HCT116 (cell line): ENCODE measurements at regions not wholly inside any gene's neighbourhood (a gene's known extent, or its start where the extent isn't known, plus 50 kb on each side); places are given as distances from the start of the nearest gene placed in this dataset.

Experiments used
- ATAC-seq: fragments of 200-7000 bp; cut with Tn5 transposase; 2 replicates; pipeline ENCODE4 v1.9.1; 2020; ENCODE audit warnings: mild to moderate bottlenecking, moderate library complexity
- BruUV-seq: library from RNA; stranded (reverse); fragments of 400-500 nt; replicated peaks from 2 replicates; lab custom pipeline; 2021; lab: Mats Ljungman, UMichigan
- CTCF ChIA-PET: fragments of 300-600 bp; sonication (Branson Sonifier 250); formaldehyde crosslinking; loops from one replicate; lab custom pipeline; 2021; ENCODE audit warnings: antibody characterized with exemption; lab: Charles Lee
- POLR2A ChIA-PET: fragments of 300-600, 350-600 bp; sonication (Branson Sonifier 250); formaldehyde crosslinking; loops from one replicate; lab custom pipeline; 2021; ENCODE audit warnings: antibody characterized with exemption; lab: Charles Lee
- RAD21 ChIA-PET, 2 experiments: fragments of 300-600 bp; sonication (Branson Sonifier 250); formaldehyde crosslinking; loops; one replicate each; lab custom pipeline; 2023; ENCODE audit warnings: low total read pairs in 2 of 2; ENCODE audit not compliant: uncharacterized antibody in 2 of 2, unreplicated experiment in 2 of 2, low non-redundant PET in 1 of 2; lab: Charles Lee
- DNase-seq: peaks from one replicate; pipeline ENCODE4 v3.0.0-alpha.2; 2010; ENCODE audit warnings: low read depth, low spot score
- H2AFZ ChIP-seq: fragments of 200-600 bp; shearing (Covaris generic), sonication (generic); 2 replicates; pipeline ENCODE4 v1.6.1; 2017; ENCODE audit warnings: low read depth, mixed run types, mixed read lengths, antibody characterized with exemption, low read length; ENCODE audit not compliant: poor library complexity, severe bottlenecking
- H3K27ac ChIP-seq: 2 replicates; pipeline ENCODE4 v1.5.1; 2012; ENCODE audit warnings: low read depth, low read length
- H3K27me3 ChIP-seq: fragments of 200-600 bp; sonication (generic); 2 replicates; pipeline ENCODE4 v1.6.1; 2016; ENCODE audit warnings: mixed run types, low read length, mixed read lengths; ENCODE audit not compliant: insufficient read depth
- H3K36me3 ChIP-seq, 2 experiments: fragments of 200-500 bp in 1 of 2; fragments of 200-600 bp in 1 of 2; sonication (Bioruptor generic) in 1 of 2; sonication (generic) in 1 of 2; 2 replicates each; pipeline versions ENCODE4 v1.5.1 to v1.6.1; 2014 to 2016; ENCODE audit warnings: low read length in 2 of 2, inconsistent platforms in 1 of 2, mixed read lengths in 1 of 2, mixed run types in 1 of 2; ENCODE audit not compliant: insufficient read depth in 2 of 2, control insufficient read depth in 1 of 2
- H3K4me1 ChIP-seq, 2 experiments: fragments of 200-600 bp in 1 of 2; sonication (generic) in 1 of 2; 2 replicates each; pipeline versions ENCODE4 v1.5.1 to v1.6.1; 2012 to 2017; ENCODE audit warnings: low read length in 2 of 2, inconsistent platforms in 1 of 2, mild to moderate bottlenecking in 1 of 2, mixed read lengths in 1 of 2, mixed run types in 1 of 2, moderate library complexity in 1 of 2; ENCODE audit not compliant: insufficient read depth in 2 of 2, control insufficient read depth in 1 of 2
- H3K4me2 ChIP-seq: fragments of 200-600 bp; sonication (generic); 2 replicates; pipeline ENCODE4 v1.6.1; 2017; ENCODE audit warnings: mixed run types, low read length, mixed read lengths
- H3K4me3 ChIP-seq, 2 experiments: fragments of 200-600 bp in 1 of 2; sonication (generic) in 1 of 2; replicated peaks in 1 of 2; 2 replicates each; pipeline ENCODE4 v1.5.1; 2011 to 2016; ENCODE audit warnings: low read length in 2 of 2, control low read depth in 1 of 2, low read depth in 1 of 2, mild to moderate bottlenecking in 1 of 2, mixed read lengths in 1 of 2, mixed run types in 1 of 2
- H3K79me2 ChIP-seq: fragments of 200-600 bp; sonication (generic); 2 replicates; pipeline ENCODE4 v1.6.1; 2017; ENCODE audit warnings: mild to moderate bottlenecking, mixed run types, low read length, moderate library complexity, mixed read lengths; ENCODE audit not compliant: insufficient read depth
- H3K9ac ChIP-seq: fragments of 200-600 bp; sonication (generic); 2 replicates; pipeline ENCODE4 v1.6.1; 2016; ENCODE audit warnings: low read length, mixed read lengths
- H3K9me2 ChIP-seq: fragments of 200-600 bp; sonication (generic), shearing (Covaris generic); 2 replicates; pipeline ENCODE4 v1.6.1; 2017; ENCODE audit warnings: mixed run types, mild to moderate bottlenecking, moderate library complexity; ENCODE audit not compliant: insufficient read depth
- H3K9me3 ChIP-seq, 2 experiments: fragments of 200-500 bp in 1 of 2; fragments of 200-600 bp in 1 of 2; sonication (Bioruptor generic) in 1 of 2; sonication (generic) in 1 of 2; 2 replicates each; pipeline ENCODE4 v1.6.1; 2014 to 2017; ENCODE audit warnings: low read length in 2 of 2, mixed read lengths in 2 of 2, inconsistent platforms in 1 of 2, low read depth in 1 of 2, mild to moderate bottlenecking in 1 of 2, mixed run types in 1 of 2, moderate library complexity in 1 of 2; ENCODE audit not compliant: control insufficient read depth in 1 of 2, insufficient read depth in 1 of 2
- H4K20me1 ChIP-seq: fragments of 200-600 bp; sonication (generic), shearing (Covaris generic); 2 replicates; pipeline ENCODE4 v1.6.1; 2017; ENCODE audit warnings: mixed run types, mild to moderate bottlenecking, moderate library complexity; ENCODE audit not compliant: insufficient read depth
- CBX3 ChIP-seq: IDR thresholded peaks from 2 replicates; pipeline ENCODE4 v1.6.1; 2012; ENCODE audit warnings: low read depth
- CEBPB ChIP-seq: IDR thresholded peaks from 2 replicates; pipeline ENCODE4 v1.6.1; 2012; ENCODE audit warnings: low read depth
- CTCF ChIP-seq, 3 experiments: fragments of 200-600 bp in 1 of 3; sonication (generic) in 1 of 3; IDR thresholded peaks in 2 of 3; conservative IDR thresholded peaks in 1 of 3; 2 replicates each; pipeline ENCODE4 v1.5.1; 2012 to 2017; ENCODE audit warnings: low read depth in 2 of 3, low read length in 2 of 3, antibody characterized with exemption in 1 of 3, borderline replicate concordance in 1 of 3, control low read depth in 1 of 3, mild to moderate bottlenecking in 1 of 3, mixed read lengths in 1 of 3, mixed run types in 1 of 3, moderate library complexity in 1 of 3; ENCODE audit not compliant: insufficient read depth in 1 of 3
- EGR1 ChIP-seq: IDR thresholded peaks from 2 replicates; pipeline ENCODE4 v1.6.1; 2012; ENCODE audit warnings: low read depth
- EZH2phosphoT487 ChIP-seq: fragments of 200-600 bp; IDR thresholded peaks from 2 replicates; pipeline ENCODE4 v1.6.1; 2018; ENCODE audit warnings: antibody characterized with exemption, borderline replicate concordance
- FOSL1 ChIP-seq: IDR thresholded peaks from 2 replicates; pipeline ENCODE4 v1.6.1; 2012; ENCODE audit warnings: low read depth
- JUND ChIP-seq: IDR thresholded peaks from 2 replicates; pipeline ENCODE4 v1.6.1; 2012
- MAX ChIP-seq: IDR thresholded peaks from 2 replicates; pipeline ENCODE4 v1.6.1; 2012
- POLR2A ChIP-seq: IDR thresholded peaks from 2 replicates; pipeline ENCODE4 v1.7.0; 2011; ENCODE audit warnings: borderline replicate concordance; ENCODE audit not compliant: insufficient read depth, insufficient read length; ENCODE audit errors: extremely low read depth
- POLR2AphosphoS5 ChIP-seq: IDR thresholded peaks from 2 replicates; pipeline ENCODE4 v1.6.1; 2011; ENCODE audit warnings: mild to moderate bottlenecking, low read depth, low read length, moderate library complexity
- REST ChIP-seq: IDR thresholded peaks from 2 replicates; pipeline ENCODE4 v1.6.1; 2012; ENCODE audit warnings: low read depth
- SIN3A ChIP-seq: IDR thresholded peaks from 2 replicates; pipeline ENCODE4 v1.6.1; 2012; ENCODE audit warnings: low read depth
- SP1 ChIP-seq: IDR thresholded peaks from 2 replicates; pipeline ENCODE4 v1.6.1; 2012; ENCODE audit warnings: low read depth
- YY1 ChIP-seq: IDR thresholded peaks from 2 replicates; pipeline ENCODE4 v1.6.1; 2011; ENCODE audit warnings: low read length, low read depth, moderate library complexity, mild to moderate bottlenecking; ENCODE audit not compliant: insufficient replicate concordance; ENCODE audit errors: extremely low read depth
- ZBTB33 ChIP-seq: IDR thresholded peaks from 2 replicates; pipeline ENCODE4 v1.6.1; 2011; ENCODE audit warnings: mild to moderate bottlenecking, low read length, moderate library complexity; ENCODE audit not compliant: insufficient replicate concordance; ENCODE audit errors: extremely low read depth
- intact Hi-C: fragments of 100-400 bp; cut with micrococcal nuclease; formaldehyde crosslinking; loops from 2 replicates; pipeline ENCODE4 v1.10.0; 2022

DNA sequence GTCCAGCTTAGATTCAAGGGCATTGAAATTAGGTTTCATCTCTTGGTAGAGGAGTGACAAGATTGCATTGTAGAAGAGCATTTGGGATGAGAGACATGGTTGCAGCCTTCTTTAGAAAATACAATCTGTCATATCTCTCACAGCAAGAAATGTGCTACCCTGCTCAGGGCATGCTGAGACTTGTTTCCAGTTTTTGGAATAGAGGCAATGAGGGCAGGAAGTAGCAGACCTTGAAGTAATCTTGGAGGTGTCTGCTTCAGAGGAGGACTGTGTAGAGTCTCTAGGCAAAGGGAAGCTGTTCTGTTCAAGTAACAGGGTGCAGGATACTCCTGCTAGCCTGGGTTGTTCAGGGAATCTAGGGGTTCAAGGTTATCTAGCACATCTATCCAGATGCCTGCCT lies 116.1 kb upstream of the ZNF827 start:
- ChIA-PET RAD21 (no interaction called here), POLR2A (no interaction called here), CTCF (no interaction called here)
- no peak overlapping the region for H3K27ac ChIP-seq
- no peak overlapping the region for H3K4me2 ChIP-seq
- intact Hi-C loops, result no loop called here
- no peak overlapping the region for H3K4me3 ChIP-seq
- TF ChIP-seq EGR1, result no peak
- TF ChIP-seq SIN3A, result no peak
- no peak for TF ChIP-seq FOSL1
- no peak for TF ChIP-seq SP1
- TF ChIP-seq MAX, result no peak
- TF ChIP-seq CEBPB, result no peak
- no peak for TF ChIP-seq POLR2AphosphoS5
- TF ChIP-seq REST, result no peak
- TF ChIP-seq EZH2phosphoT487, result no peak
- no peak for TF ChIP-seq YY1
- no peak for TF ChIP-seq CTCF (IDR thresholded peaks at IDR 0.05 in 2 of 3, conservative IDR thresholded peaks at IDR 0.05 in 1 of 3; ENCODE audit: borderline replicate concordance in 1 of 3, insufficient read depth in 1 of 3, low read depth in 2 of 3, low read length in 2 of 3)
- TF ChIP-seq JUND, result no peak
- TF ChIP-seq ZBTB33, result no peak
- no peak for TF ChIP-seq POLR2A
- no peak for TF ChIP-seq CBX3
- H3K36me3 ChIP-seq, result no peaks in the 10 kb centered on the region
- no peak overlapping the region for H2AFZ ChIP-seq
- BruUV-seq, result no TSS peak
- 0 out of 2 replicates have a peak, but pooled peaks cover 6% of the 10 kb centered on the region for H3K27me3 ChIP-seq
- no peaks in the 10 kb centered on the region for H4K20me1 ChIP-seq
- ATAC-seq (no peak), DNase-seq (no peak)
- no peaks in the 10 kb centered on the region for H3K79me2 ChIP-seq
- no peak overlapping the region for H3K9ac ChIP-seq
- no peaks in the 10 kb centered on the region for H3K4me1 ChIP-seq
- no peaks in the 10 kb centered on the region for H3K9me2 ChIP-seq
- H3K9me3 ChIP-seq, result no peaks in the 10 kb centered on the region
